OCI-LY7 (cell line): ENCODE measurements at regions not wholly inside any gene's neighbourhood (a gene's known extent, or its start where the extent isn't known, plus 50 kb on each side); places are given as distances from the start of the nearest gene placed in this dataset.

ENCODE experiments used
- BruUV-seq: library from RNA; stranded (reverse); fragments of 400-500 nt; replicated peaks from 2 replicates; lab custom pipeline; 2021; lab: Mats Ljungman, UMichigan
- CTCF ChIA-PET: fragments of 300-600 bp; sonication (Branson Sonifier 250); formaldehyde crosslinking; loops from one replicate; lab custom pipeline; 2022; ENCODE audit warnings: antibody characterized with exemption; ENCODE audit not compliant: unreplicated experiment; lab: Charles Lee
- POLR2A ChIA-PET: fragments of 300-600 bp; sonication (Branson Sonifier 250); formaldehyde crosslinking; loops from one replicate; lab custom pipeline; 2022; ENCODE audit warnings: antibody characterized with exemption; lab: Charles Lee
- DNase-seq: peaks from one replicate; pipeline ENCODE4 v3.0.0-alpha.2; 2015; ENCODE audit warnings: low spot score
- H2AFZ ChIP-seq: fragments of 200-600 bp; sonication (generic), shearing (Covaris generic); 2 replicates; pipeline ENCODE4 v1.6.1; 2014; ENCODE audit warnings: mild to moderate bottlenecking, antibody characterized with exemption, low read length, moderate library complexity
- H3K27ac ChIP-seq: fragments of 200-600 bp; sonication (generic); 2 replicates; pipeline ENCODE4 v1.5.1; 2014; ENCODE audit warnings: mixed run types, low read depth, mild to moderate bottlenecking, moderate library complexity, low read length, inconsistent platforms; ENCODE audit not compliant: poor library complexity, severe bottlenecking
- H3K36me3 ChIP-seq: fragments of 200-600 bp; sonication (generic); 2 replicates; pipeline ENCODE4 v1.6.1; 2014; ENCODE audit warnings: mild to moderate bottlenecking, antibody characterized with exemption, low read length, moderate library complexity, mixed read lengths; ENCODE audit not compliant: insufficient read depth
- H3K4me1 ChIP-seq: fragments of 200-600 bp; sonication (generic); 2 replicates; pipeline ENCODE4 v1.5.1; 2014; ENCODE audit warnings: mild to moderate bottlenecking, low read length; ENCODE audit not compliant: insufficient read depth, poor library complexity, severe bottlenecking
- H3K4me2 ChIP-seq: fragments of 200-600 bp; sonication (generic); 2 replicates; pipeline ENCODE4 v1.6.1; 2014; ENCODE audit warnings: mild to moderate bottlenecking, low read length
- H3K4me3 ChIP-seq: fragments of 200-600 bp; sonication (generic); 2 replicates; pipeline ENCODE4 v1.5.1; 2014; ENCODE audit warnings: mild to moderate bottlenecking, low read depth, low read length; ENCODE audit not compliant: poor library complexity, severe bottlenecking
- H3K79me2 ChIP-seq: fragments of 200-600 bp; sonication (generic); 2 replicates; pipeline ENCODE4 v1.6.1; 2016; ENCODE audit warnings: low read depth, mild to moderate bottlenecking, low read length, moderate library complexity, mixed read lengths; ENCODE audit not compliant: insufficient read depth
- H3K9me2 ChIP-seq: fragments of 200-600 bp; sonication (generic); 2 replicates; pipeline ENCODE4 v1.6.1; 2016; ENCODE audit warnings: mild to moderate bottlenecking, low read length, mixed read lengths; ENCODE audit not compliant: insufficient read depth
- H3K9me3 ChIP-seq: fragments of 200-600 bp; sonication (generic); 2 replicates; pipeline ENCODE4 v1.6.1; 2014; ENCODE audit warnings: mild to moderate bottlenecking, mixed run types, low read length, mixed read lengths
- H4K20me1 ChIP-seq: fragments of 200-600 bp; sonication (generic); 2 replicates; pipeline ENCODE4 v1.6.1; 2014; ENCODE audit warnings: mild to moderate bottlenecking, antibody characterized with exemption, low read length, moderate library complexity, mixed read lengths; ENCODE audit not compliant: insufficient read depth
- CTCF ChIP-seq: fragments of 200-600 bp; sonication (generic); conservative IDR thresholded peaks from 2 replicates; pipeline ENCODE4 v1.5.1; 2014; ENCODE audit warnings: mild to moderate bottlenecking, antibody characterized with exemption, low read length, moderate library complexity, mixed read lengths
- EZH2phosphoT487 ChIP-seq: fragments of 200-600 bp; sonication (generic); IDR thresholded peaks from 2 replicates; pipeline ENCODE4 v1.6.1; 2018; ENCODE audit warnings: low read depth, borderline replicate concordance, mild to moderate bottlenecking, mixed run types, antibody characterized with exemption, low read length, moderate library complexity, mixed read lengths
- intact Hi-C: fragments of 100-400 bp; cut with micrococcal nuclease; formaldehyde crosslinking; loops from one replicate; pipeline ENCODE4 v1.10.0; 2022; ENCODE audit not compliant: unreplicated experiment

- Histone ChIP-seq H3K36me3 (no peaks in the 10 kb centered on the region), H3K79me2 (no peaks in the 10 kb centered on the region), H3K4me1 (peaks cover 8% of the 10 kb centered on the region), H3K4me2 (no peak overlapping the region), H3K9me2 (no peaks in the 10 kb centered on the region), H3K9me3 (no peaks in the 10 kb centered on the region), H3K27ac (no peak overlapping the region), H3K4me3 (no peak overlapping the region), H4K20me1 (no peaks in the 10 kb centered on the region), H2AFZ (no peak overlapping the region)
- intact Hi-C loops: no loop called here
- ChIA-PET CTCF (no interaction called here), POLR2A (interaction anchor here (1.6 kb wide), 1 partner anchor 24 kb away, joined by 3 read pairs; no protein-coding TSS in a partner anchor)
- BruUV-seq: no TSS peak
- no peak for DNase-seq
- TF ChIP-seq EZH2phosphoT487: no peak
- 0 out of 2 replicates have a peak, but pooled peaks have one; percentile 22 for TF ChIP-seq CTCF
These were observed 303.6 kb downstream of the KCNRG start for GRCh38 chr13:50318887-50319286.

- intact Hi-C loops: no loop called here
- no peak for DNase-seq
- H2AFZ ChIP-seq: 0 out of 2 replicates have a peak overlapping the region, but pooled peaks have one; percentile 13
- no peak overlapping the region for H3K4me2 ChIP-seq
- H3K27ac ChIP-seq: no peak overlapping the region
- peaks cover 4% of the 10 kb centered on the region for H3K4me1 ChIP-seq
- H3K9me2 ChIP-seq: no peaks in the 10 kb centered on the region
- CTCF ChIA-PET: no interaction called here
- no peaks in the 10 kb centered on the region for H3K79me2 ChIP-seq
- POLR2A ChIA-PET: interaction anchor here (1.2 kb wide), 1 partner anchor 10 kb away, joined by 3 read pairs; no protein-coding TSS in a partner anchor
- no peak overlapping the region for H3K4me3 ChIP-seq
- TF ChIP-seq EZH2phosphoT487 (no peak), CTCF (no peak)
- H3K9me3 ChIP-seq: no peaks in the 10 kb centered on the region
- BruUV-seq: no TSS peak
- H4K20me1 ChIP-seq: no peaks in the 10 kb centered on the region
- no peaks in the 10 kb centered on the region for H3K36me3 ChIP-seq
These were observed 304.5 kb downstream of the KCNRG start for GRCh38 chr13:50319635-50320255.

GRCh38 chr13:50320271-50320862, 305.1 kb downstream of the KCNRG start:
- TF ChIP-seq EZH2phosphoT487: no peak
- TF ChIP-seq CTCF: no peak
- 0 out of 2 replicates have a peak overlapping the region, but pooled peaks have one; percentile 13 for H2AFZ ChIP-seq

More at GRCh38 chr13:50320271-50320862, 305.1 kb downstream of the KCNRG start:
- no peaks in the 10 kb centered on the region for H3K36me3 ChIP-seq
- H3K79me2 ChIP-seq: no peaks in the 10 kb centered on the region
- POLR2A ChIA-PET: interaction anchor here (1.2 kb wide), 1 partner anchor 11 kb away, joined by 3 read pairs; no protein-coding TSS in a partner anchor
- H3K4me3 ChIP-seq: no peak overlapping the region
- no peaks in the 10 kb centered on the region for H3K9me3 ChIP-seq
- CTCF ChIA-PET: no interaction called here
- H3K4me2 ChIP-seq: no peak overlapping the region
- BruUV-seq: no TSS peak
- H3K9me2 ChIP-seq: no peaks in the 10 kb centered on the region
- no peaks in the 10 kb centered on the region for H4K20me1 ChIP-seq
- intact Hi-C loops: no loop called here
- no peak for DNase-seq
- H3K4me1 ChIP-seq: no peaks in the 10 kb centered on the region
- H3K27ac ChIP-seq: no peak overlapping the region
